GM04503 (cell line): ENCODE measurements at regions not wholly inside any gene's neighbourhood (a gene's known extent, or its start where the extent isn't known, plus 50 kb on each side); places are given as distances from the start of the nearest gene placed in this dataset.

ENCODE experiments used
- DNase-seq: peaks from one replicate; pipeline ENCODE4 v3.0.0-alpha.2; 2012; ENCODE audit warnings: low read depth

GRCh38 chr18:73787316-73787715, 360.3 kb downstream of the FBXO15 start:
- DNase-seq = no peak

- no peak for DNase-seq
Observed at GRCh38 chr18:73785300-73785699, 362.3 kb downstream of the FBXO15 start.

- no peak for DNase-seq
Observed at GRCh38 chr18:73784853-73785252, 362.8 kb downstream of the FBXO15 start.

GRCh38 chr18:73782405-73782804, 365.2 kb downstream of the FBXO15 start:
- no peak for DNase-seq

DNA sequence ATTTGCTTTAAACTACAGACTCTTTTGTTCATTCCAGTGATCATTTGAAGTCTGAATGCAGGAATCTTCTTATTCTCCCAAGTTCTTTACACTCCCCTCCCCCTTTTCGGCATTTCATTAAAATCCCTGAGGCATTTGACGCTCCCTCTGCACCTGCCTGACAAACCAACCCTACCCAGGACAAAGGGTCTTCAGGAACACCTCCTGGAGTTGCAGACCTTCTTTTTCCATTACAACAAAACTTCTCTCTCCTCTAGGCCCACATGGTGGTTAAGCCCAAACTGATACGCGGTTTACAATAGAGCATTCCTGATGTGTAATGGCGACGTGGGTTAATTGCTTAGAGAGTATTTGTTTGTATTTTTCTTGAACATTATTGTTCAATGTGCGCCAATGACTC, 367.4 kb downstream of the FBXO15 start:
- DNase-seq = no peak

GRCh38 chr18:73778032-73778359, 369.6 kb downstream of the FBXO15 start:
- DNase-seq = no peak

DNA sequence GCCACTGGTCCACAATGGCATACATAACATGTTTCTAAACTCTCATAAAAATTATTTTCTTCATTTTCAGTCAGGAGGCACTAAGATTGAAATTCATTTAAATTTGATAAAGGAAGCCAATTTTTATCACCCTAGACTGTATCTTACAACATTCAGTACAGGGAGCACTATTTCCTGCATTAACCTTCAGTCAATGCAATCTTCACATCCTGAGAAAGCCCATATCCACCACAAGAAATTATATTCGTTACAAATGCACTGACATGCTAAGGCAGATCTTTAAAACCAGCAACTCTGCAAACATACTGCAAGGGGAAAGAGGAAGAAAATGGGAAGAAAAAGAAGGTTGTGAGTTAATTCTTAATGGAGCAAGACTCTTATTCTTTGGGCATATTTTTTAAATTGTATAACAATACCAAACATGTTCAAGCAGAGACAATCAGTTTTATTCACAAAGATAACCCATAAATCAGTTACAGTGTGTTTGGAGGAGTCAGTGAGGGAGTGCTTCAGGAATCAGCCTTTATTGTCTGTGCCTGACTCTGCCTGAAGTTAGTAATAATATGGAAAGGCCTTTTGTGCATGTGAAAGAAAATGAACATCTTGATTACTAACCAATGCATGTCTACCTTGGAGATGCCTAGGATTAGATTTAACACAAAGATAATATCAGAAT, 370.1 kb downstream of the FBXO15 start:
- no peak for DNase-seq

- no peak for DNase-seq
Observed at GRCh38 chr18:73774811-73775509, 372.7 kb downstream of the FBXO15 start.

DNA sequence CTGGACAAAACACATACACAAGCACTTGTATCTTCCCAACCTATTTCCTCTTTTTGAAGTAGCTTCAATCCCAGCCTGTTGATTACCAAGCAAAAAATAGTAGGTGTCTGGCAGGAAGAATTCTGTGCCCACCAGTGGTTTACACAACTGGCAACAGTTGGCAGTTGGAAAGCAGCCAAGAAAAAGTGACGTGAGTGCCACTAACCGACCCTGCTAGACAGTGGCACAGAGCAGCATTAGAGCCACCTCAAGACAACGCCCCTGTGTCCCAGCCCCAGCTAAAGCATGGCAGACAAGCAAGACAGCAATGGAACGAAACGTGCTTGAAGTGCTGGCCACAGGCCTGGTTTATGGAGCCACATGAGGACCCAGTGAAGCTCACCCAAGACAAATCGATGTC, 379.6 kb downstream of the FBXO15 start:
- DNase-seq = no peak

DNA sequence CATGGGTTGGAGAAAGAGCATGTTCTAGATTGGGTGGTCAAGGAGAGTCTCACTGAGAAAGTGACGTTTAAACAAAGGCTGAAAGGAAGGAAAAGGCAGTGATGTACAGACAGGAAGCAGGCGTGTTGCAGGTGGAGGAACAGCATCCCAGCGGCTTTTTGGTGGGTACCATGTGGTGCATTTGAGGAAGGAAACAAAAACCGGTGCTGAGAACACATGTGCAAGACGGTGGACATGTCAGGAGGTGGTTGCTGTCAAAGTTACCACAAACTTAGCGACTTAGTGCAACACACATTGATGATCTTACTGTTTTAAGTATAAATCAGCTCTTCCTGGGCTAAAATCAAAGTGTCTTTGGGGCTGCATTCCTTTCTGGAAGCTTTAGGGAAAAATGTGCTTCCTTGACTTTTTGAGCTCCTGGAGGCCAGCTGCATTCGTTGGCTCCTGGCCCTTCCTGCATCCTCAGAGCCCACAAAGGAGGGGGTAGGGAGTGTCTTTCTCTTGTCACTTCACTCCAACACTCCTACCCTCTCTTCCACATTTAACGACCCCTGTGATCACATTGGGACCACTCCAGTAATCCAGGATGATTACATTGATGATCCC, 380.6 kb downstream of the FBXO15 start:
- no peak for DNase-seq

DNA sequence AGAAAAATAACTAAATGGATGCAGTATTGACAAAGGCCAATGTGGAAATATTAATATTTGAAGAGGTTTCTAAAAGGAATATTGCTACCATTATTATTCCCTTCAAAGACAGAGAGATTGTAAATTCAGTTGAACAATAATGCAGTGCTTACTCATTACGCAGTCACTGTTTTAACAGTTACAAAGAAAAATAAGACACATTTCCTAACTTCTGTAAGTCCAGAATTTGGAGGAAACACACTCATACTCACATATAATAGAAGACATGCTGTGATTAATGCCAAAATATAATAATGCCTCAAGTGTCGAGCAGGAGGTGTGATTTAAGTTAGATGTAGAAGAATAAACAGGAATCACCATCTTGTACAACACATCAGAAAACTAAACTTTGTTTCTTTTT, 389.2 kb downstream of the FBXO15 start:
- no peak for DNase-seq

- no peak for DNase-seq
Observed at GRCh38 chr18:73756256-73757091, 391.2 kb downstream of the FBXO15 start.

GRCh38 chr18:73752965-73753364, 394.7 kb downstream of the FBXO15 start:
- no peak for DNase-seq

- no peak for DNase-seq
Observed at GRCh38 chr18:73752546-73752945, 395.1 kb downstream of the FBXO15 start.

DNA sequence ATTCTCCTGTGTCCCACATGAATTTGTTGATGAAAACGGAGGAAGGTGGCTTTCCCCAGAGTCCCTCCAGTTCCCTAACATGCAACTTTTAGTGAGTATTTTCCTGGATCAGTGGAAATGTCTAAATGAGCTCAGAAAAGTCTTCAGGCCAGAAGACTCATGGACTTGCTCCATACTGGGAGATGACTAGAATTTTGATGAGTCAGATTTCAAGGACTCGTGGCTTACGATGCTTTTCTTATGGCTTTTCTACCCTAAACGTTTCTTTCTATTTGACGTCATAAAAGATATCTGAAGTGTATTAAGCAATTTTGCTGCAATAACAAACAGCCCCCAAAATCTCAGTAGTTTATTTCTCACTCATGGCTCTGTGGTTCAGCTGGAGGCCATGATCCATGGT, 397.6 kb downstream of the FBXO15 start:
- DNase-seq = no peak

GRCh38 chr18:73749304-73749703, 398.3 kb downstream of the FBXO15 start:
- DNase-seq = no peak

DNA sequence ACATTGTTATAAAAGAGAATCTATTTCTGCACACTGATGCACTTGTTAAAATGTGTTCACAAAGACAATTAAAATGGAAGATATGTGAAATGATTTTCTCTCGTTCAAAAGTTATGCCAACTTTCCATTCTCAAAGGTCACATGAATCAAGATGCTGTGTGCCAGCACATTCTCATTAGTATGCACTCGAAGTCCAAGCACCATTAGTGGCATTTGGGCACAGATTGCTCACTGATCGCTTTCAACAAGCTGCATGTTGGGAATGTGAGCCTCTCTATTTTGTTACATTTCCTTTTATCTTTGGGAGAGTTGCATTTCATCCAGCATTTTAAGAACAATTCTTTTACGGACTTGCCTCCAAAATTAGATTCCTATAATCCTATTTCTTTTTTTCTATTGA, 398.9 kb downstream of the FBXO15 start:
- DNase-seq = no peak

DNA sequence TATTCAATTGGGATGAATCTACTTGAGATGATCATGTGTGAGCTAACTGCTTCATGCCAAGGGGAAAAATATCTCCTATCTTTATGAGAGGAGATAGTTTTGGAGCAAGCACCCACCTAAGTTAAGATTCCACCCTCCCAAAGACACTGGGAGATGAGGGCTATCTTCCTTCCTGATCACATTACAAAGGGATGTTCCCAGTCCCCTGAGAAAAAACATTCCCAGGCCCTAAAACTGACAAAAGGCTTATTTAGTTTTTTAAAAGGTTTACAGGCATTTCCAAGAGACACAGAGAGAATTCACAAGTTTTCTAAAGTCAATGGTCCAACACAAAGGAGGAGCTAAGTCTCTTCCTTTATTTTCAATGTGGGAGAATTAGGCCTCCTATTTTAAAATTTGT, 401.5 kb downstream of the FBXO15 start:
- no peak for DNase-seq

- no peak for DNase-seq
Observed at GRCh38 chr18:73742957-73743356, 404.7 kb downstream of the FBXO15 start.

- DNase-seq = no peak
Observed at GRCh38 chr18:73741946-73742345, 405.7 kb downstream of the FBXO15 start.

- no peak for DNase-seq
Observed at GRCh38 chr18:73739098-73739497, 408.5 kb downstream of the FBXO15 start.

GRCh38 chr18:73737990-73738389, 409.6 kb downstream of the FBXO15 start:
- DNase-seq = no peak

GRCh38 chr18:73735836-73736235, 411.8 kb downstream of the FBXO15 start:
- no peak for DNase-seq
